ENCODE measurements at regions not wholly inside any gene's neighbourhood (a gene's known extent, or its start where the extent isn't known, plus 50 kb on each side); places are given as distances from the start of the nearest gene placed in this dataset.
"Not testable (repeated sequence)": the region's sequence is repeated elsewhere in the genome, so short reads cannot be mapped to it uniquely, and the experiment has no call there.

DNA sequence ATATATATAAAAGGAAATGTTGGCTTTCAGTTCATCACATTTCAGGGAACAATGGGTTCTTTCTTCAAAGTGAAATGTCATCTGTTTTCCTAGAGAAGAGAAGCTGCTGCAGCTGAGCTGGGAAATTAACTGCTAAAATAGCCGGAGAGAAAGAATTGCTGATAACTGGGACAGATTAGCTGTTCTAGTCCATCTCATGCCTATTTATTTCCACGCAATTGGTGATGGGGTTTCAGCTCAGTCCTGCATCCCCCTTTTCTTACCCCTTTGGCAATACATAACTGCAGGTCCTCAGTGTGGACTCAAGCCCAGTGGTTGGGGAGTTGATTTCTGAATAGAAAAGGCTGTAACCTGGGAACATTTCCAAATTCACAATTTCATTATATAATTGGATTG lies 436.9 kb upstream of the TMEM132C start:
- no peak for DNase-seq

DNA sequence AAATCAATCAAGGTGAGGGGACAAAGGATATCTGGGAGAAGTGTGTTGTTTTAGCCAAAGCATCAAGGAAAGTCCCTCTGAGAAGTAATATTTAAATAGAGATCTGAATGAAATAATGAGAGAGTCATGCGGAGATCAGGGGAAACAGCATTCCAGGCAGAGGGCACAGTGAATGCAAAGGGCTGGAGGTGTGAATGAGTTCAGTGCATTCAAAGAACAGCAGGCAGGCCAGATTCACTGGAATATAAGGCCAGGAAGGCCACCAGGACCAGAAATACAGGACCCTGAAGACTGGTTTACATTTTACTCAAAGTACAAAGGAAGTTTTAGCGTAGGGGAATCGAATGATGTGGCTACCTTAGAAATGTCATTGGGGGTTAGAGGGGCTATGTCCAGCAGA lies 436.2 kb upstream of the TMEM132C start:
- DNase-seq = no peak

DNA sequence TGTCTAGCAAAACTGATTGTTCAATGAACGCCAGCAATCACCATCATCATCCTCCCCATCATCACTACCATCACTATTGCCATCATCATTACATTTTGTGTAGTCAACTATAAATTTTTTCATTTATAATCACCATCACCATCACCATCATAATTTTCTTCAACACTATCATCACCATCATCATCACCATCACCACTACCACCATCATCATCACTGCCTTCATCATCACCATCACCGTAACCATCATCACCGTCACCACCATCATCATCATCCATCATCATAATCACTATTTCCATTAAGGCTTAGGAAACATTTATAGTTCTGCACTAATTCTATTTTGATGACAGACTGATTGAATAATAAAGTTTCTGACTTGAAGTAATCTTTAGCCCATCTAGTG lies 434.8 kb upstream of the TMEM132C start:
- no peak for DNase-seq

GRCh38 chr12:127836802-127837201 lies 430.2 kb upstream of the TMEM132C start:
- not testable (repeated sequence) for DNase-seq

DNA sequence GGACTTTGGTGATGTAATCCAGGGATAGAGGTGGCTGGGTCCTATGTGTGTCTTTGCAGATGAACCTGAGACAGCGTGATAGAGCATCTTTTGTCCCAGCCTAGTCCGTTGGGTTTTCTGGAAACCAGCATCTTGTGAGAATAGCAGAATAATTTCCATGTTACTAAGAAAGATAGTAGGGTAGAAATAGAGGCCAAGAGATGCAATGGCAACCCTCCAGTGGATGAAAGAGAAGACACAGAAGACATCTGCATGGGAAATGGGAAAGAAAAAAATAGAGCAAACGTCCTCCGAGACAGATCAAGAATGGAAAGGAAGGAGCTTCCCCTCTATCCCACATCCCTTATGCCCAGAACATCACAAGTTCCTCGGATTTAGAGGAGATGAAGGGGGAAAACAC lies 409.3 kb upstream of the TMEM132C start:
- no peak for DNase-seq

- no peak for DNase-seq
These were observed 406.4 kb upstream of the TMEM132C start for GRCh38 chr12:127860536-127860935.

- no peak for DNase-seq
These were observed 405.6 kb upstream of the TMEM132C start for GRCh38 chr12:127861406-127861805.

GRCh38 chr12:127873306-127873705 lies 393.7 kb upstream of the TMEM132C start:
- no peak for DNase-seq

- no peak for DNase-seq
These were observed 385.4 kb upstream of the TMEM132C start for GRCh38 chr12:127881371-127882140.

DNA sequence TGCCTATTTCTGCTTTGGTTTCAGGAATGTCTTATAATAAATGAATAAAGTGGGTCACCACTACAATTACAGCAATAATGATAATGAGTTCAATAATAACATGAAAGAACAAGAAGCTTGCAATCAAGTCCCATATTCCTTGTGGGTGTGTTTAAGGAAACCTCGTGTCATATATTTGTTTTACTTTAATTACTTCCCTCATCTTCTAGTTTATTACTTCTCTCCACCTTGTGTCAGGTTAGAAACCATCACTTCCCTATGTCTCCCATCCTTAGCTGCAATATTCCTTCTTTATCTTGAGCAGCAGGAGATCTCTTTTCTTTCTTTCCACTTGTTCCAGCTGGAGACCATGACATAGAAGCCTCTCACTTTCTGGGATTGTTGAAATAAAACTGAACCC lies 384.0 kb upstream of the TMEM132C start:
- no peak for DNase-seq

- DNase-seq = no peak
These were observed 380.8 kb upstream of the TMEM132C start for GRCh38 chr12:127885954-127886750.

DNA sequence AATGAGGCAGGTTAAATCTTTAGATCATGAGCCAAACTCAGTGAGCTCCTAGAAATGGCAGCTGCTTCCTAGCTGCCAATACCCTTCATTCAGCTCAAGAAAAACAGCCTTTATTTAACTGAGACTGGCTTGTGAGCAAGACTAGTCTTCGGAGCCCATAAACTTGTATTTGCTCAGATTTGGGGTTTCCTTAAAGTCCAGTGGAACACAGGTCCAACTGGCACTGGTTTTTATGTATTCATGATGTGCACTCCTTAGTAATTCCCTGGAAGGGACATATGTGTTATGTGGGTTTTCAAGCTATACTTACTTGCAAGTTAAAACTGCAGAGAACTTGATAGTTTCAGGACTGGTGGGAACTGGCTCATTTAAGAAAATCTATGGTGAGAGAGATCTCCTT lies 380.1 kb upstream of the TMEM132C start:
- no peak for DNase-seq

- DNase-seq = no peak
These were observed 377.8 kb upstream of the TMEM132C start for GRCh38 chr12:127888943-127889719.

- no peak for DNase-seq
These were observed 372.9 kb upstream of the TMEM132C start for GRCh38 chr12:127893895-127894609.

GRCh38 chr12:127896661-127897060 lies 370.3 kb upstream of the TMEM132C start:
- DNase-seq = no peak

GRCh38 chr12:127898616-127899015 lies 368.4 kb upstream of the TMEM132C start:
- no peak for DNase-seq

DNA sequence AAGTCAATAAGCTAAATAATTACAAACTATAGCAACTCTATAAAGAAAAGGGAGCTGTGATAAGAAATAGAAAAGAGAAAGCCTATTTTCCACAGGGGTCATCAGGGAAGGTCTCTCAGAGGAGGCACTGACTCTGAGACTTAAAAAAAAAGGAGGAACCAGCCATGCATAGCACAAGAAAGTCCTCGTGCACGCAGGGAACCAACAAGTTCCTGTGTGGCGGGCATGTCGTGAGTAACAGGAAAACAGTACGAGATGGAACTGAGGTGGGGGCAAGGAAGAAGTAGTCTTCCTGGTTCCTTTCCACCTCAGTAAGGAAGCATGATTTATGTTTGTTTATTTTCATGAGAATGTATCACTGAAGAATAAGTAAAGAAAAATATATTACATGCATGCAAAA lies 367.0 kb upstream of the TMEM132C start:
- DNase-seq = no peak

DNA sequence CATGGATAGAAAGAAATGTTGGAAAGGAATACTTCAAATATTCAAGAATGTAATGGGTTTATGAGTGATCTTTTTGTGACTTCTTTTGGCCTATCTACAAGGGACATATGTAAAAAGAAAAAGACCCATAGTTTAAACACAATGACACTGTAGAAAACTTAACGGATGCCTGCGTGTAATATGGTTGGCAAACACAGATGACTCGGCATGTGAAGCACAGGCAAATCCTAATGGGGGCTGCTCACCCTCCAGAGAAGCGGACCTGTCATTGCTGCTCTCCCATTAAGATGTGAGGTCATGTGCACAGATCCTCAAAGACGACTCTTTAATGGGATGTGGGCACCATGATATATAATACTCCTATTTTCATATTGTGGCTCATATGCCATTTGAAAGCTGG lies 366.6 kb upstream of the TMEM132C start:
- DNase-seq = no peak

GRCh38 chr12:127903146-127903545 lies 363.8 kb upstream of the TMEM132C start:
- no peak for DNase-seq

- no peak for DNase-seq
These were observed 357.9 kb upstream of the TMEM132C start for GRCh38 chr12:127909041-127909440.

DNA sequence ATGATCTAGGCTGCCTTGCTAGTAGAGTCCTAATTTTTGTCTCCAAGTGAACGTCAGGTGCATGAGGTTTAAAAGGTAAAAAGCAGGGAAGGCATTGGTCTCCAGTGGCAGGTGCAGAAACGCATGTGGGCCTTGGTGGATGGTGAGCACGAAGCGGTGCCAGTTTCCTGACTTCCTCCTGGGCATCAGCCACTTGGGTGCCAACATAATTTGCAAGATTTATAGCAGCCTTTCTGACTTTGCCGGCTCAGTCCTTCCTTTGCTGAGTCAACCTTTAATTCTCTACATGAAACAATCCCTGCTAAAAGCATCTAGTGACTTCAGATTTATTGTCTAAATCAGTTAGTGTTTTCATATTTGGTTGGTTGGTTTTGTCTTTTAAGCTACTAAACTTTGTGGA lies 355.7 kb upstream of the TMEM132C start:
- no peak for DNase-seq

- no peak for DNase-seq
These were observed 354.8 kb upstream of the TMEM132C start for GRCh38 chr12:127912035-127912665.

Data from NCI-H1092 treated with DMSO at 0.1 percent for 48 hours (cell line).